K562 (cell line): ENCODE measurements at regions not wholly inside any gene's neighbourhood (a gene's known extent, or its start where the extent isn't known, plus 50 kb on each side); places are given as distances from the start of the nearest gene placed in this dataset.

Experiments used
- ATAC-seq: fragments of 200-7000 bp; cut with Tn5 transposase; 3 replicates; pipeline ENCODE4 v1.9.1; 2020; ENCODE audit warnings: moderate library complexity
- BruUV-seq: library from RNA; stranded (reverse); fragments of 400-500 nt; replicated peaks from 2 replicates; lab custom pipeline; 2021; lab: Mats Ljungman, UMichigan
- CTCF ChIA-PET: fragments of 300-600 bp; formaldehyde crosslinking; extraction: SDS; loops from one replicate; lab custom pipeline; 2021; ENCODE audit warnings: low intra/inter-chr PET ratio; lab: Yijun Ruan, JAX
- POLR2A ChIA-PET: fragments of 300-600, 350-650 bp; sonication (Branson Sonifier 250); formaldehyde crosslinking; extraction: SDS; loops from one replicate; lab custom pipeline; 2021; ENCODE audit warnings: antibody characterized with exemption, inconsistent platforms; lab: Yijun Ruan, JAX
- DNase-seq, 4 experiments: peaks; one replicate each; pipeline versions ENCODE4 v3.0.0 to v3.0.0-alpha.2; 2011 to 2018; ENCODE audit warnings: low spot score in 3 of 4, mixed read lengths in 3 of 4; ENCODE audit errors: extremely low read depth in 1 of 4
- FAIRE-seq: peaks from 2 replicates; lab custom pipeline; 2011; peaks lifted over from hg19 to GRCh38; lab: Jason Lieb, UNC
- H2AFZ ChIP-seq: 2 replicates; pipeline ENCODE4 v1.6.0; 2011; ENCODE audit warnings: low read depth, low read length, control low read depth, inconsistent platforms
- H3K27ac ChIP-seq: fragments of 200-600 bp; 3 replicates; pipeline ENCODE4 v1.8.0; 2011; ENCODE audit warnings: low read depth, mild to moderate bottlenecking, control low read depth, inconsistent platforms, low read length, moderate library complexity, mixed read lengths; ENCODE audit errors: extremely low read depth
- H3K27me3 ChIP-seq, 2 experiments: fragments of 300-600 bp in 1 of 2; 2 replicates in 1 of 2; 3 replicates in 1 of 2; pipeline versions ENCODE4 v1.6.0 to v1.8.0; 2011; ENCODE audit warnings: inconsistent platforms in 2 of 2, low read length in 2 of 2, mild to moderate bottlenecking in 1 of 2, mixed read lengths in 1 of 2, moderate library complexity in 1 of 2; ENCODE audit not compliant: control insufficient read depth in 2 of 2, insufficient read depth in 2 of 2
- H3K36me3 ChIP-seq: fragments of 300-600 bp; 3 replicates; pipeline ENCODE4 v1.8.0; 2011; ENCODE audit warnings: mild to moderate bottlenecking, low read length, inconsistent platforms; ENCODE audit not compliant: control insufficient read depth, insufficient read depth
- H3K4me1 ChIP-seq, 2 experiments: fragments of 200-600 bp in 1 of 2; replicated peaks in 1 of 2; 2 replicates in 1 of 2; 3 replicates in 1 of 2; pipeline versions ENCODE4 v1.5.1 to v1.8.0; 2011; ENCODE audit warnings: inconsistent platforms in 2 of 2, low read length in 2 of 2, mild to moderate bottlenecking in 1 of 2, mixed read lengths in 1 of 2, moderate library complexity in 1 of 2; ENCODE audit not compliant: control insufficient read depth in 2 of 2, insufficient read depth in 2 of 2
- H3K4me2 ChIP-seq: 2 replicates; pipeline ENCODE4 v1.6.1; 2011; ENCODE audit warnings: low read length, control low read depth, inconsistent platforms, mixed read lengths; ENCODE audit not compliant: insufficient read depth
- H3K4me3 ChIP-seq: fragments of 200-600 bp; sonication (generic), shearing (Covaris generic); 2 replicates; pipeline ENCODE4 v1.5.1; 2016; ENCODE audit warnings: control low read depth, inconsistent platforms
- H3K79me2 ChIP-seq: fragments of 200-600 bp; 3 replicates; pipeline ENCODE4 v1.8.0; 2011; ENCODE audit warnings: low read length, inconsistent platforms; ENCODE audit not compliant: control insufficient read depth, insufficient read depth
- H3K9ac ChIP-seq, 2 experiments: 2 replicates each; pipeline versions ENCODE4 v1.6.0 to v1.6.1; 2011; ENCODE audit warnings: low read depth in 2 of 2, low read length in 2 of 2, control low read depth in 1 of 2, inconsistent platforms in 1 of 2, mild to moderate bottlenecking in 1 of 2, mixed read lengths in 1 of 2; ENCODE audit not compliant: insufficient read depth in 1 of 2
- H3K9me1 ChIP-seq: one replicate; pipeline ENCODE4 v1.6.0; 2011; ENCODE audit warnings: inconsistent platforms, mild to moderate bottlenecking, low read length, moderate library complexity; ENCODE audit not compliant: control insufficient read depth, insufficient read depth
- H3K9me3 ChIP-seq: replicated peaks from 2 replicates; pipeline ENCODE4 v1.5.1; 2011; ENCODE audit warnings: low read depth, low read length, inconsistent platforms; ENCODE audit not compliant: control insufficient read depth, insufficient read depth
- H4K20me1 ChIP-seq: replicated peaks from 2 replicates; pipeline ENCODE4 v1.6.1; 2011; ENCODE audit warnings: low read length, inconsistent platforms, mixed read lengths; ENCODE audit not compliant: control insufficient read depth, insufficient read depth
- CC2D1A ChIP-seq: fragments of 450-650 bp; IDR thresholded peaks from 2 replicates; pipeline ENCODE4 v1.6.1; 2017; ENCODE audit warnings: mild to moderate bottlenecking
- CEBPB ChIP-seq: fragments of 450-650 bp; IDR thresholded peaks from 2 replicates; pipeline ENCODE4 v1.6.1; 2016; ENCODE audit warnings: missing genetic modification characterization, missing compliant biosample characterization
- DLX4 ChIP-seq: fragments of 250-450 bp; sonication (Bioruptor Pico); IDR thresholded peaks from 2 replicates; pipeline ENCODE4 v1.6.1; 2021; ENCODE audit warnings: mild to moderate bottlenecking
- FOXK1 ChIP-seq: sonication (generic); formaldehyde crosslinking; IDR thresholded peaks from 2 replicates; pipeline ENCODE4 v1.8.0; 2022; ENCODE audit warnings: missing genetic modification reagents, mild to moderate bottlenecking, borderline replicate concordance
- FOXP4 ChIP-seq: sonication (generic); formaldehyde crosslinking; IDR thresholded peaks from 2 replicates; pipeline ENCODE4 v1.8.0; 2022; ENCODE audit warnings: mild to moderate bottlenecking, missing genetic modification reagents, borderline replicate concordance
- L3MBTL2 ChIP-seq: fragments of 450-650 bp; IDR thresholded peaks from 2 replicates; pipeline ENCODE4 v1.6.1; 2016; ENCODE audit warnings: mild to moderate bottlenecking, moderate library complexity
- RBM39 ChIP-seq: fragments of 200-400 bp; formaldehyde crosslinking; optimal IDR thresholded peaks from 2 replicates; pipeline ENCODE3; 2018; ENCODE audit warnings: low read depth, low read length
- UBTF ChIP-seq, 2 experiments: IDR thresholded peaks; 2 replicates each; pipeline ENCODE4 v1.6.1; 2012; ENCODE audit warnings: improper control_type of control experiment in 2 of 2, low read depth in 2 of 2, low read length in 2 of 2, borderline replicate concordance in 1 of 2
- ZEB2 ChIP-seq: fragments of 450-650 bp; IDR thresholded peaks from 2 replicates; pipeline ENCODE4 v1.6.1; 2016
- WGBS: fragments of 100-300 bp; shearing (Covaris generic); methylation state at CpG from one replicate; pipeline ENCODE4 v1.1.6; 2016; ENCODE audit warnings: low coverage, mixed read lengths; ENCODE audit not compliant: insufficient coverage; ENCODE audit errors: missing lambda C conversion rate; 5-methylcytosine and 5-hydroxymethylcytosine counted together
- in situ Hi-C: fragments of 300-500 bp; cut with MboI; formaldehyde crosslinking; loops from 4 replicates; pipeline ENCODE4 v1.15.0; 2018; ENCODE audit warnings: inconsistent platforms, mixed read lengths
- intact Hi-C: fragments of 100-400 bp; cut with micrococcal nuclease; formaldehyde crosslinking; loops from 2 replicates; pipeline ENCODE4 v1.14.2; 2022
- TF ChIP-seq, protein P1 (sequence below): sonication (generic); formaldehyde crosslinking; IDR thresholded peaks from 2 replicates; pipeline ENCODE4 v1.8.0; 2023; ENCODE audit warnings: mild to moderate bottlenecking, missing genetic modification reagents
- TF ChIP-seq, protein P2 (sequence below): sonication (generic); formaldehyde crosslinking; IDR thresholded peaks from 2 replicates; pipeline ENCODE4 v1.8.0; 2022; ENCODE audit warnings: mild to moderate bottlenecking, missing genetic modification reagents

DNA sequence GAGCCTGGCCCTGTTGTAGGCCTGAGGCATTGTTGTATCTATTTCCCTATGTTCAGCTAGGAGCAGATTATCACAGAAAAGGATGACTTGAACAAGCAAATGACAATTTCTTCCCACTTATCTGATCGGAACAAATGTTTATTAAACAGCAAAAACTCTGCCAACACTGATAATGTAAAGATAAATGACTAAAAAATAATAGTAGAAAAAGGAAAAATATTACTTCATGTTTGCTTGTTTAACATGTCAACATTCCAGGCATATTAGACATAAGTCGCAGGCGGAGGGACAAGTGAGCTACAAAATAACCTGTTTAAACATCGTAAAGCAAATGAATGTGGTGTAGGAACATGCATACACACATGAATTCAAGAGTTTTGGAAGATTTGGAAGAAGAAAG, 257.9 kb downstream of the TMX3 start:
- ATAC-seq: no peak
- FAIRE-seq: no peak

More for the DNA sequence above, 257.9 kb downstream of the TMX3 start:
- Histone ChIP-seq H3K36me3 (no peaks in the 10 kb centered on the region), H3K9me3 (no peaks in the 10 kb centered on the region), H3K79me2 (no peaks in the 10 kb centered on the region), H3K9me1 (no peaks in the 10 kb centered on the region), H3K4me1 (no peaks in the 10 kb centered on the region), H3K27me3 (no peaks in the 10 kb centered on the region), H3K4me3 (no peak overlapping the region), H3K27ac (no peak overlapping the region), H3K4me2 (no peak overlapping the region), H2AFZ (no peak overlapping the region), H3K9ac (no peak overlapping the region), H4K20me1 (no peaks in the 10 kb centered on the region)
- no peak for TF ChIP-seq FOXP4 (CRISPR knock-in tag)
- TF ChIP-seq, protein P1, sequence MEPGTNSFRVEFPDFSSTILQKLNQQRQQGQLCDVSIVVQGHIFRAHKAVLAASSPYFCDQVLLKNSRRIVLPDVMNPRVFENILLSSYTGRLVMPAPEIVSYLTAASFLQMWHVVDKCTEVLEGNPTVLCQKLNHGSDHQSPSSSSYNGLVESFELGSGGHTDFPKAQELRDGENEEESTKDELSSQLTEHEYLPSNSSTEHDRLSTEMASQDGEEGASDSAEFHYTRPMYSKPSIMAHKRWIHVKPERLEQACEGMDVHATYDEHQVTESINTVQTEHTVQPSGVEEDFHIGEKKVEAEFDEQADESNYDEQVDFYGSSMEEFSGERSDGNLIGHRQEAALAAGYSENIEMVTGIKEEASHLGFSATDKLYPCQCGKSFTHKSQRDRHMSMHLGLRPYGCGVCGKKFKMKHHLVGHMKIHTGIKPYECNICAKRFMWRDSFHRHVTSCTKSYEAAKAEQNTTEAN (CRISPR knock-in tag): no peak
- TF ChIP-seq ZEB2: no peak
- TF ChIP-seq FOXK1 (CRISPR knock-in tag): no peak
- TF ChIP-seq DLX4 (CRISPR knock-in tag): no peak
- TF ChIP-seq, protein P2, sequence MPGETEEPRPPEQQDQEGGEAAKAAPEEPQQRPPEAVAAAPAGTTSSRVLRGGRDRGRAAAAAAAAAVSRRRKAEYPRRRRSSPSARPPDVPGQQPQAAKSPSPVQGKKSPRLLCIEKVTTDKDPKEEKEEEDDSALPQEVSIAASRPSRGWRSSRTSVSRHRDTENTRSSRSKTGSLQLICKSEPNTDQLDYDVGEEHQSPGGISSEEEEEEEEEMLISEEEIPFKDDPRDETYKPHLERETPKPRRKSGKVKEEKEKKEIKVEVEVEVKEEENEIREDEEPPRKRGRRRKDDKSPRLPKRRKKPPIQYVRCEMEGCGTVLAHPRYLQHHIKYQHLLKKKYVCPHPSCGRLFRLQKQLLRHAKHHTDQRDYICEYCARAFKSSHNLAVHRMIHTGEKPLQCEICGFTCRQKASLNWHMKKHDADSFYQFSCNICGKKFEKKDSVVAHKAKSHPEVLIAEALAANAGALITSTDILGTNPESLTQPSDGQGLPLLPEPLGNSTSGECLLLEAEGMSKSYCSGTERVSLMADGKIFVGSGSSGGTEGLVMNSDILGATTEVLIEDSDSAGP (CRISPR knock-in tag): no peak
- TF ChIP-seq RBM39: no peak
- no peak for TF ChIP-seq L3MBTL2
- no peak for TF ChIP-seq CC2D1A
- no peak for TF ChIP-seq UBTF (IDR thresholded peaks at IDR 0.05; ENCODE audit: borderline replicate concordance in 1 of 2, low read depth in 2 of 2, low read length in 2 of 2)
- TF ChIP-seq CEBPB (tag): no peak
- DNase-seq: no peak
- ChIA-PET CTCF (no interaction called here), POLR2A (no interaction called here)
- in situ Hi-C loops (no loop called here), intact Hi-C loops (no loop called here)
- no TSS peak for BruUV-seq
- WGBS: 4% methylated on average over 3 of the region's 4 CpGs
